Left ventricle myocardium superior (tissue), 1 donor: ENCODE measurements at regions not wholly inside any gene's neighbourhood (a gene's known extent, or its start where the extent isn't known, plus 50 kb on each side); places are given as distances from the start of the nearest gene placed in this dataset.
"Not testable (repeated sequence)": the region's sequence is repeated elsewhere in the genome, so short reads cannot be mapped to it uniquely, and the experiment has no call there.

Experiments
- ATAC-seq: fragments of 200-7000 bp; cut with Tn5 transposase; one replicate; pipeline ENCODE4 v1.9.1; 2020; ENCODE audit warnings: mild to moderate bottlenecking, moderate library complexity
- DNase-seq: peaks from one replicate; pipeline ENCODE4 v3.0.0-alpha.2; 2020
- intact Hi-C: fragments of 100-400 bp; cut with micrococcal nuclease; formaldehyde crosslinking; loops from one replicate; pipeline ENCODE4 v1.11.0; 2022
- donor health status: DM: no; HTN: yes; CAD: no; lungs with severe emphysema.

DNA sequence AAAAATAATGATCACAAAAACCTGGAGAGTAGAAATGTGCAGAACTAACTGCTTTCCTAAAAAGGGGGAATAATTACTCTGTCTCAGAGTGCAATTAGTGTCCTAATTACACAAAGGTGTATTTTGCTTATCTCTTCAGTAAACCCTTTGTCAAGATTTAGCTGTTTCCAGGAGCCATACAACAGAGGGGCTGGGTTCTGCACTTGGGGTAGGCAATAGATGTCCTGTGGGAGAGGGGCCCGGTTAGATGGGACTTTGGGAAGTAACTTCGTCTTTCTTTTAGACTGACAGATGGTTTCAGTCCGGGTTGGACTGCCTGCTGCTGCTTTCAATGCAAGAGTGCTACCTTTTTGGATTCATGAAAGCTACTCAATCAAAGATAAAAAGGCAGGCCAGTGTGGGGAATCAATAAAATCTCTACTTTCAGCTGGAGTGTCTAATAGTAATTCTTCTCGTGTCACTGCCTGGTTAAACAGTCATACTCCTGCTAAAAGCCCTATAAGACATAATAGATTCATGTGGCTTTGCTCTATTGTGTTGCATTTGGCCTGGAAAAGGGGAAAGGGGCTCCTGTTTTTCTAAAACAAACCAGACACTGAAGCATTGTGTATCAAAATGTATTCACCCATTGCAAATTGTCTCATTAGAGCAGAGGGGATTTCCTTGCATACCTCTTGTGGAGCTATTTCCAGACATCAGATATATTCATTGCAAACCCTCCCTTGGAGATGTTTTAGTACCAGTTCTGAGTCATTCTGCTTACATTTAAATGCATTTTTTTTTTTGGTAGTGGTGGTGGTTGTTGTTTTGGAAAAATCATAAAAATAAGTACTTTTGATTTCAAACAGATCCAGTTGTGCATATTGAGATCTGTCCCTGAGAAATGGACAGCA lies 83.3 kb upstream of the PCDH8 start:
- intact Hi-C loops, result no loop called here
- no peak for ATAC-seq
- no peak for DNase-seq

DNA sequence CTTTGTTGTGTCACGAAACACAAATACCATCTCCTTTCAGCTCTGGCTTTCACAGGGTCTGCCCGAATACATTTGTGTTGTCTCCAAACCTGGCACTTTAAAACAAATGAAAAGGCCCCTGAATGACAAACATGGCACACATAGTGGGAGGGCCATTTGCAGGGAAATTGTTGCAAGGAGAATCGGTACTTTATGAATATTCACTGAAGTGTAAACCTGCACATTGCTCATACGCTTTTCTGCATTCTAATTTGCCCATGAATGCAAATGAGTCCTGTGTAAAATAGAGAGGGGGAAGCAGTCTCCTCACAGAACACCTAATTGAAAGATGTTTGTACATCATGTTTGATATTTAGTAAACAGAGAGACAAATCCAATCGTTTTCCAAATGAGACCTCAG lies 82.7 kb upstream of the PCDH8 start:
- DNase-seq (no peak), ATAC-seq (no peak)
- intact Hi-C loops, result no loop called here

DNA sequence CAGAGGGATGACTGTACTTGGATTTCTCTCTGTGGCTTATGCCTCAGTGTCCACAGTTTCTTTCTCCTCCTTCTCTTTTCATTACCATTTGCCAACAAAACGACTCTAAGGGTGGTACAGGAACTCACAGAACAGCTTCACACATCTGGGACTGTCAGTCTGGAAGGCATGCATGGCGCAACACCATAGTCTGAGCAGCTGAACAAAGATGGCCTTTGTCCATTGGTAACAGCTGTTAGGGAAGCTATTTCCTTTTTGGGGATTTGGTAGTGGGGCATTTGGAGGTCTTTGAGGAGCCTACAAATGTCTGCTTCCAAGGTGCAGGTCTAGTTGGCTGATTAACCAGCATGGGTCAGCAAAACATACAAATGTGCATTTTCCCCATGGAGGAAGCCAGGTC lies 81.4 kb upstream of the PCDH8 start:
- ATAC-seq, result no peak
- no peak for DNase-seq
- intact Hi-C loops, result no loop called here

DNA sequence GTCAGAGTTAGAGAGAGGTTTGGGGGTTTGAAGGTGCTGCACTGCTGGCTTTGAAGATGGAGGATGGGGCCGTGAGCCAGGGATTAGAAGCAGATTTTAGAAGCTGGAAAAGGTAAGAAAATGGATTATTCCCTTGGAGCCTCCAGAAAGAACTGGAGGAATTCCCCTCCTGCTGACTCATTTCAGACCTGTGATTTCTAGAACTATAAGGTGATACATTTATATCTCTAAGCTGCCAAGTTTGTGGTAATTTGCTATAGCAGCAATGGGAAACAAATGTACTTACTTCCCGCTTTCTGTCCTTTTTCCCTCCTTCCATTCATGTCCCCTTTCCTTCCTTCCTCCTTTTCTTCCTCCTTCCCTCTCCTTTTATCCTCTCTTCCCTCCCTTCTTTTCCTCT lies 78.5 kb upstream of the PCDH8 start:
- ATAC-seq (no peak), DNase-seq (no peak)
- intact Hi-C loops, result no loop called here

DNA sequence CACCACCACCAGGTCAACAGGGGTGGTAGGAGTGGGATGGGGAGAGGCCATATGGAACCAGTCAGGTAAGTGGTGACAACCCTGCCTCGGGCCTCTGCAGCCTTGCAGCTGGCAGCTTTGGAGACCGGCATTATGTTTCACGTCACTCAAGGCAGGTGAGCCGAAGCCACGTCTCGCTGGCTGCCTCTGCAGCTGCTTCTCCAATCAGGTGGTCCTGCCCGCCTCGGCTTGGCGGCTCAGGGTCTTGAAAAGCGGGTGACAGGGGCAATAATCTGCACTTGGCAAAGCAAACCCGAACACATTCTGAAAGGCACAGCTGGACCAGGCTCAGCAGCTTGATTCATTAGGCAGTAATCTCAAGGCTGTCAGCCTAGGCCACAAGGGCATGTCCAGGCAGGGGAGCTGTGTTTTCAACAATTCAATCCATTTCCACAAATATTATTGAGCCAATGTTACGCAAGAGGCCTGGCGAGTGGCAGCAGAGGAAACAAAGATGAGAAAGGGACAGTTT lies 77.4 kb upstream of the PCDH8 start:
- intact Hi-C loops, result no loop called here
- peak; percentile 63 for DNase-seq
- peak; percentile 88 for ATAC-seq

DNA sequence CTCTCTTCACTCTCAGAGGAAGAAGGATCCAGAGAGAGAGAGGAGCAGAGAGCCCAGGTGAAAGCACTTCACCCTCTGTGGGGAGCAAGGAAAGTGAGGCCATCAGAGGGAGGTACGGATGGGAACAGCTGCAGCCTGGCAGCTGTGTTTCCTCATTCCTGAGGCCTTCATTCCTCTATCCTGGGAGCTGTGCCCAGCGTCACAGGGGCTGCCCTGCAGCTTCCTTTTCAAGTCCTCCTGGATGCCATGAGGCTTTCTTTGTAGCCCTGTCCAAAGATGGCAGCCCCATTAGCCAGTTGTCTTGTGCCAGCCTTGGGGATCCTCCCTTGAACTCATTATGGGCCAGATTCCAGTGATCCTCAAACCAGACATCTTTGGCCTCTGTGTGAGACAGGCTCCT lies 76.8 kb upstream of the PCDH8 start:
- DNase-seq, result peak; percentile 42
- ATAC-seq, result peak; percentile 65
- intact Hi-C loops, result no loop called here

DNA sequence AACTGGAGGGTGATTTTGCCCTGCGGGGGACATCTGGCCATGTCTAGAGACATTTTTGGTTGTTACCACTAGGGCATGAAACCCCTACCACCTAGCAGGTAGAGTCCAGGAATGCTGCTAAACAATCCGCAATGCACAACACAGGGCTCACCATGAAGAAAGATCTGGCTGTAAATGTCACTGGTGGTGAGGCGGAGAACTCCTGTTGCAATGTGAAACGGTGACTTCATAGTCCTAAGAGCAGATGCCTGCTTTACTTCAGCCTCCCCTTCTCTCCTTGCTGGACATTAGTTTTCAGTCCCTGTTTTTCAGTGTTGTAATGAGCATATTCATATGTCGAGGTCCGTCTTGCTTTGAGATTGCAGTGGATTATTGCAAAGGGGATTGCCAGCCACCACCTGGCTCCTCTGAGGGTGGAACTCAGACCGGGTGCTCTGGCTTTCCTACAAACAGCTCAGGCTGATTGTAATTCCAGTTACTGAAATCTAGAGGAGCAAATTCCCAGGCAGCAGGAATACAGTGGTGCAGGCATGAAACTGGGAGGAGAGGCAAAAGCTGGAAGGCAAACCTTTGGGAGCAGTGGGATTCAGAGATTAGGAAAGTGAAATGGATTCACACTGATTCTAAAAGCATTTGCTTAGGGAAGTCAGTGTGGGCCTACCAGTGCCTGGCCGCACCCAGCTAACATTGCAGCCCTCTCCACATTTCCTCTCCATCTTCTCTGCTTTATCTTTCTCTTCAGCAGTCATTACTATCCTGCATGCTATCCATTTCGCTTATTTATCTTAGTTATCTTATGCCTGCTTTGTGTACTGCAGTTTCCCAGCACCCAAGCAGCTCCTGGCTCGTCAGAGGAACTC lies 76.1 kb upstream of the PCDH8 start:
- intact Hi-C loops, result no loop called here
- ATAC-seq (peak; percentile 62), DNase-seq (peak; percentile 36)

DNA sequence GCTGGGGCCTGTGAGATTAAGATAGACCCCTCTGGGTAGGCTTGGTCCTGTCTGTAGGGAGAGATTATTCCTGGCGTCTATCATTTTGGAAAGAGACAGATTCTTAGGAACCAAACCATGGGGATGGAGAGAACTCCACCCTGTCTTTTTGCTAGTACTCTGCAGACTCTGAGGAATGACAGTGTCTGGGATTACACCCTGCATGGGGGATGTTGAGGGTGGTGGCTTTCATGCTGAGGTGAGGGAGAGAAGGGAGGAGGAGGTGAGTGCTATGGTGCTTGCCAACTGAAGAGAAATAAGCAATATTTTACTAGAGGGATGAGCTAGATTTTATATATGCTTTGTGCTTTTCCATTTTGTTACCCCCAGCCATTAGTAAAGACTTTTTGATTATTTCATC lies 74.5 kb upstream of the PCDH8 start:
- intact Hi-C loops, result no loop called here
- DNase-seq, result no peak
- ATAC-seq, result no peak

DNA sequence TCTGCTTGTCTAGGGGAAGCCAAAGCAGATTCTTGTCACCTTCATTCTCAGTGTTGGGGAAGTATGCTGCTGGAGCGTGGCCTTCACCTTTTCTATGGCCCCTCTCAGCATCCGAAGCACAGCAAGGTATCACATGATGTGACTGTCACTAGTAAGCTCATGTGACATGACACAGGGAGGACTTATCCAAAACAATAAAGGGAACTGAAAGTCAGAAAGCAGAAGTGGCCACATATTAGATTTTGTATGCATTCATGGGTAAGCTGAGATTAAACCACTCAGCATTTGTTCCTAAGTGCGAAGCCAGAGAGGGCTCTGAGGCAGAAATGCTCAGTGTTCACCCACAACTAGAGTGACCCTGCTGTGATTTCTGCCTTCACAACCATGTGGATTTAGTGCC lies 72.8 kb upstream of the PCDH8 start:
- no peak for DNase-seq
- intact Hi-C loops, result no loop called here
- no peak for ATAC-seq

DNA sequence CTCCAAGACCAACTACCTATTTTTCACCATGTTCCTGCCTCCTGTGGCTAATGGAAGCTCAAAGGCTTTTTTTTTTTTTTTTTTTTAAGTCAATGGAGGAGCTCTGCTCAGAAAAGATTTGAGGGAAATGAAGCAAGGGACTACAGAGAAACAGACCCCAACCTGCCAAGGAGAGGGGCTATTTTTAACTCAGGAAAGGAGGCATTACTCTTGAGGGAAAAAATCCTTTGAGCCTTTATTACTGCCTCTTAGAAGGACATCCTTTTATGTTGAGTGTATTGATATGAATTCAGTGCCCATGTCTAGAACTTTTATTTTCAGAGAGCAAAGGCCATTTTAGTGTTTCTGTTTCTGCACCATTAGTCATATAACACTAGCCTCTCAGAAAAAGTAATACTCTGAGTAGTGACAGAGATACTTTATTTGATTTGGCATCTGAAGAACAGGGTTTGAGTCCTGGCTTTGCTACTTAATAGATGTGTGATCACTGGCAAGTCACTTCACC lies 68.1 kb upstream of the PCDH8 start:
- intact Hi-C loops, result no loop called here
- ATAC-seq (no peak), DNase-seq (no peak)

DNA sequence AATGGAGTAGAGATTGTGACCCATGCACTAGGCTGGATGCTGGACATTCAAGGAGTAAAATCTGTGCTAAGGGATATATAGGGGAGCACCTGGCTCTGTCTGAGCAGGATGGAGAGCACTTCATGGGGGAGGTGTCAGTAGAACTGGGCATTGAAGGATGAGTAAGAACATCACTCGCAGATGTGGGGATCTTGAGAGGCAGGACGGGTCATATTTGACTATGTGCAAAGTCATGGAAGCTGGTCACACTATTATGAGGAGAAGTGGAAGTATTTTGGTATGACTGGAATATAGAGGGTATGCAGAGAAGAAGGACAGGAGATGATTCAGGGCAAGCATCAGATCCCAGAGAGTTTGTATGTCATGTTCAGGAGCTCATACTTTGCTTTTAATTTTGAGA lies 62.9 kb upstream of the PCDH8 start:
- intact Hi-C loops, result no loop called here
- no peak for DNase-seq
- no peak for ATAC-seq

DNA sequence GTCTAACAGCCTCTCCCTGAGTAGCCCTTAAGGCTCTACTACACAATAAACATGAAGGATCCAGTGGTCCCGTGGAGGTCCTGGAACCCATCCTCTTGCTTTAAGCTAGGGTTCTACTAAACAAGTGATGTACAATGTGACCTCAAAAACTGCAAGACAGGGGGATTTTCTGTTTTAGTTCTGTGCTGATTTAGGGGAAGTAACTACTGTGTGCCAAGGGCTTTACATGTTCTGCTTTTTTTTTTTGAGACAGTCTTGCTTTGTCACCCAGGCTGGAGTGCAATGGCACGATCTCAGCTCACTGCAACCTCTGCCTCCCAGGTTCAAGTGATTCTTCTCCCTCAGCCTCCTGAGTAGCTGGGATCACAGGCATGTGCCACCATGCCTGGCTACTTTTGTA lies 61.9 kb upstream of the PCDH8 start:
- peak; percentile 23 for ATAC-seq
- intact Hi-C loops, DNase-seq: not testable (repeated sequence)

DNA sequence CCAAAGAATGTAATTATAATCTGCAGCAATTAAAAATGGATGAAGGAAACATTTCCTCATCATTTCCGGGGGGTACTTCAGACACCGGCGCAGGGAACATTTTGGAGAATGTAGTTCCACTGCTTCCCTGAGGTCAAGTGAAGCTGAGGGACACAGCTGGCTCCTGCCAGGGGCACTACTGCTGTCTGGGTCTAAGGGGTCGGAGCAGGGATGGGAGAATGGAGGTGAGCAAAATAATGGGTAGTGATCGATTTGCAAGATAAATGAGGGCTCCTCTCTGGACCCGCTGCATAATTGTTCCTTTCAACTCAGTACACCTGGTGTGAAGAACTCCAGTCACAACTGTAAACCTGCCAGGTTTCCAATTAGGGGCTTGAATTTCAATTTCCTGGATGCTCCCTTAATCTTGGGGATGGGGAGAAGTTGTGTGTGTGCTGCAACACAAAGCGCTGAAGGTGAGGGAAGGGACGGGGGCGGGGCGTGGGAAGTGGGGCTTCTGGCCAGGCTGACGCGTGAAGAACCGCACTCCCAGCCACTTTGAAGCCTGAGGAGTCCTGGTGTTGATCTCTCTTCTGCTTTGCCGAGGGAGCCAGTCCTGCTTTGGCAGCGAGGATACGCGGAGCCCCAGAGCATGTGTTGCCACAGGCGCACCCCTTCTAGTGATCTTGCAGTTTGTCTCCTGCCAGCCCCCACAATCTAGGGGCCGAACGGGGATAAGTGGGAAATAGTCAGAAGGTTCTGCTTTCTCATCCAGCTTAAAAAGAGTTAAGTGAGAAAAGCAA lies 57.9 kb upstream of the PCDH8 start:
- ATAC-seq (no peak), DNase-seq (no peak)
- intact Hi-C loops, result no loop called here

DNA sequence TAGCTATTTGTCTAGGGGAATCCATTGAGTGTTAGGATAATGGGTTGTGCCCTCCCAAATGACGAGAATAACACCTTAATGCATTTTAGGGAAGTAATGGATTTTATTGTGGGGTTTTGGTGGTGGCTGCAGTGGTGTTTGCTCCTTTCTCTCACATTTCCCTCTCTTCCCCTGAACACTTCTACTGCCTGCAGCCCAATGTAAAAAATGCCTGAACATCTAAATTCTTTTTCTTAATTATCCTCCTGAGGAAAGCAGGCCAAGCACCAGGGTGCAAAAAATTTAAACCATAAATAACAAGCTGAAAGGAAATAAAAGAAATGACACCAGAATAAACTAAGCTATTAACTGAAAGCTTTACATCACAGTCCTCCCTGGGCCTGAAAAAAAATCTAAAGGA lies 57.3 kb upstream of the PCDH8 start:
- DNase-seq, result no peak
- intact Hi-C loops, result no loop called here
- no peak for ATAC-seq

DNA sequence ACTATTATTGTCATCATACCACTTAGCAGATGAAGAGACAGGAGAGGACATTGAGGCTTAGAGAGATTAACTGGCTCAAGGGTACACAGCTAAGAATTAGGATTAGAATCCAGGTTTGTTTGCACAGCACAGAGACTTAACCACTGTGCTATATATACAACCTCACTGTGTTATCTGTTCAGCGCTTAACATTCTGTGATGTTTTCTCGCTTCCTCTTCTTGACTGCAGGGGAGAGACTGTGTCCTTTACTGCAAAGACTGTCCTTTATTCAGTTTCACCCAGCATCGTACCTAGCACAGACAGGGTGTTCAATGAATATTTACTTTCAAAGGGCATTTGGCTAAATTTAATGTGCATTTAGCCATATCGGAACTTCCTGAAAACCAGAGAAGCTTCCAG lies 54.9 kb upstream of the PCDH8 start:
- ATAC-seq, result no peak
- intact Hi-C loops, result no loop called here
- no peak for DNase-seq

DNA sequence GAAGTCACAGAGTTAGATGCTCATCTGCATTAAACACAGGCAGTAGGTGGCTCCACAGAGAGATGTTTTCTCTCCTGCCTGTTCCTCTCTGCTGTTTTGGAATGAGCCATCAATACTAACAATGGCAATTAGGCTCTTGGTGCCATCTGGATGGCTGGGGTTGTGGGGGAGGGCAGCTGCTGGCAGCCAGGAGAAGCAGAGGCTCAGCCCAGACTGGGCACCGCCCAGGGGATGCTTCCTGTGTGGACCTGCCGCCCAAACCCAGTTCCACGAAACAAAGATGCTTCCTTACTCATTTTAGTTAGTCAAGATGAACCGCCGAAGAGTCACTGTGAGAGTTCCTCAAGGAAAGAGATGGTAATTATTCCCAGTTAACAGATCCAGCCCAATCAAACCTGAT lies 50.8 kb upstream of the PCDH8 start:
- ATAC-seq, result no peak
- no peak for DNase-seq
- intact Hi-C loops, result no loop called here
